ENCODE measurements at regions not wholly inside any gene's neighbourhood (a gene's known extent, or its start where the extent isn't known, plus 50 kb on each side); places are given as distances from the start of the nearest gene placed in this dataset.

DNA sequence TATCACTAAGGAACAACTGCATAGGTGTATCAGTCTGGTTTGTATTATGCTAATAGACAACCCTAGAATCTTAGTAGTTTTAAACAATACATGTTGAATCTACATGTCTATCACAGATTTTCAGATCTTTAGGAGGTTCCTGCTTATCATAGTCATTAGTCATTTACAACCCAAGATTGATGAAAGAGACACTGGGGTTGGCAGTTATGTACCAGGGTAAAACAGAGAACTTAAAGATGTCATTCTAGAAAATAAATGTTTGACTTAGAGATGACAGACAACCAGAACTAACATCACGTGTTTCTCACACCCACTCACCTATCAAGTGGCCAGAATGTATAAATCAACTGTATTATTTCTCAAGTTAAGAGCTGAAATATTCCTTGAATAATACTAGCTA is 181.9 kb downstream of the PABPC4L start:
- DNase-seq = no peak

DNA sequence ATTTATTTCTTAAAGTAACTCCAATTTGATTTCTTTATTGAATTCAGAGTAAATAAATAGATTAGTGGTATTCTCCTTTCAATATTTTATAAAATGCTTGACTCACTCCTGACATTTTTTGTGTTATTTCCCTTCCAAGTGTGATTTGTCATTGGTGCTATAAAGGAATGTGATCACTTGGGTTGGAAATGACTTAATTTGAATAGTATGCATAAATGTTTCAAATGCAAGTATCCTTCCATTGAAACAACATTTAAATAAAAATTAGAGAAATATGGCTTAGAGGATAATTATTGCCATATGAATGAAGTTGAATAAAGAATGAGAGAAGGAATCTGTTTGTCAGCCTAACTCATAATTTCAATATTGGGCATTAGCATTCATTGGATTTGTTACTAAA is 182.7 kb downstream of the PABPC4L start:
- no peak for DNase-seq

DNA sequence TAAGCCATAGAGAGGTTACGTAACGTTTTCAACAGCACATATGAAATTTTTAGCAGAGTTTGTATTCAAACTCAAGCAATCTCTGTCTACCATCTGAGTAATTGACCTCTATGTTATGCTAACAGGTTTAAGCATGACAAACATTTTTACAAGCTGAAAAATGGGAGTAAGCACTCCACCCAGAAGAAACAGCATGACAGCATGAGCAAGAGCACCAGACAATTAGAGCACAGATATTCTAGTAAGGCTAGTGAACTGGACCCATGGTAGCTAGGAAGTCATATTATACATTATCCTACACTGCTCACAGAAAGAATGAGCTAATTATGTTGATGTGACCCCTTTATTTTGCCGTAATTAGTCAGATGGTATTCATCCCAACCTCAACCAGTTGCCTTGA is 200.5 kb downstream of the PABPC4L start:
- no peak for DNase-seq

DNA sequence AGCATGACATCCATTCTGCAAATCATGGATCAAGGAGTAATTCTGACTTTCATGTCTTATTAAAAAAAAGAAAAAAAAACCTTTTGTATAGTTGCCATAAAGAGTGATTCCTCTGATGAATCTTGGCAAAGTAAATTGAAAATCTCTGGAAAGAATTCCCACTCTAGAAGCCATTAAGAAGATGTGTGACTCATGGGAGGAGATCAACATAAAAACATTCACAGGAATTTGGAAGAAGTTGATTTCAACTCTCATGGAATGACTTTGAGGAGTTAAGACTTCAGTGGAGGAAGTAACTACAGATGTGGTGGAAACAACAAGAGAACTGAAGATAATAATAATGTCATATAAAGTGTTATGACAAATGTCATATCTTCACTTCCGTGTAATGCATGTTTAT is 204.2 kb downstream of the PABPC4L start:
- no peak for DNase-seq

DNA sequence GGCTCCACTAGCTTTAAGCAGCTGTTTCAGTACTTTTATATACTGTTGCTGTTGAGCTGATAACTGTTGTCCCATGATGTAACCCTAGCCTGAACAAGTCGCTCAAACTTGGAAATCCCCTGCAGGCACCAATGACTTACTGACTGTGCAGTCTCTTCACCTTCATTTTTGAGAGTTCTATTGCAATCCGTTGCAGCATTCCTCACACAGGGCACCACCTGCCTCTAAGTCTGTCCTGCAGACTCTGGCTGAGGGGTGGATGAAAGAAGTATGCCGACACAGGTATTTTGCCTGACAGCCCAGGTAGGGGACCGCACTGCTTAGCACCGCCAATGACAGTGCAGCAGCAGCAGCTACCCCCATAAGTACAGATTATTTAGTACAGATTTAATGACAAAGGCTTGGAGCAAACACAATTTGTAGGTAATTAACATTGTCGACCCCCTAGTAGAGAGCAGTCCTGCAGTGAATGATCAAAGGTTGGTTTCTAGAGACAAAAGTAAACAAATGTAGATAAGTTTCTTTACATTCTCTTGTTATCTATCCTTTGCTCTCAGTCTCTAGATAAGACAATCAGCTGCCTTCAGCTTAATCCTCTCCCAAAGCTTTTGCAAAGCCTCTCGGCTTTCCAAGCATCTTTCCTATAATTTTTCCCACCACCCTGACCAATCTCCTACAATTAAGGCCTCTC is 205.0 kb downstream of the PABPC4L start:
- no peak for DNase-seq

DNA sequence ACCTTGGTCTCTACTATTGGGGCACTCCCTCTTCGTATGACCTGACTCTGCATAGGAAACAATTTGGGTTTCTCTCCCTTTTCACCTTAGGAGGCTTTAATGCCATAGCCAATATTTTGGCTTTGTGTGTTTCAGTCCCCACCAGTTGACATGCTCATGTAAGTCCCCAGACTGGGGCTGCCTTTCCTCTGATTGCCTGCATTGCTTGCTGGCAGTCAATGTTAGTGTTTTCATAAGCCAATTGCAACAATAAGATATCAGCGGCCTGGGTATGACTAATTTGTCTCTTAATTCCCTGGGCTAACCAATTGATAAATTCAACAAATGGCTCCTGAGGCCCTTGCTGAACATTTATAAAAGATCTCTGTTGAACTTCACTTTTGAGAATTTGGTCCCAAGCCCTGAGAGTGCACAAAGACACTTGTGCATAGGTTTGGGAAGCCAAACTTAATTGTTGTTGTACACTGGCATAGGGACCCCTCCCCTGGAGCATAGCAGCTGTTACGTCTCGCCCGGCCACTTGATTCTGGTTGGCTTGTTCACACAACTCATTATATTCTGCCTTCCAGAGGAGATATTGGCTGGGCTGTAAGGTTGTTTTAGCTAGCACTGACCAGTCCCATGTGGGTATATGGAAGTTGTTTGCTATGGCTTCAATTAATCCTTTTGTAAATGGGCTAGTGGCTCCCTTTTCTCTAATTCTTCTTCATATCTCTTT is 206.2 kb downstream of the PABPC4L start:
- DNase-seq = no peak

DNA sequence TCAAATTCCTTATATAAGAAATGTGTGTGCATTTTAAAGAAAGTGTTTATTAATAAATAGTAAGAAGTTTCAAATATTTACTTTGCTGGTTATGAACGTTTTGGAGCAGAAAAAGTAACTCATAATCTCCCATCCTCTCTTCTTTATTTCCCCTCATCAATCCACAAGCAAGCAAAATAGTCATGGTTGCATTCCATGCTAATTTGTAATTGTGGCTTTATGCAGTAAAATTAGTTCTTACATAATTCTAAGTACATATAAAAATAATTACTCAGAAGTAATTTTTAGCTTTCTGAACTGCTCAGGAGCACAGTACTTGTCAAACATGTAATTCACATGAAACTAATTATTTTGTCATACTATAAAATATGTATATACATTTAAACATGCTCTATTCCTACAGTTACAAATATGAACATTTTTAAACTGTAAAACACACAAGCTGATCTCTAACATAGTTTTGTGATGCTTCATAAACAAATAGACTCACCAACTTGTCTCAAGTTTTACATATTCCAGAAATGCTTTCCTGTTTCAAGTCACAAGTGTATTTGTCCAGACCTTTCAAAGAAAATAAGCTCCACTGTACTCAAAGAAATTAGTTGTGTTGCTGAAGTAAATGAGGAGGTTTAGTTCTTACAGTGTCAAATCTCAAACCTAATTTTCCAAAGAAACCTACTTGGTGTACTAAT is 218.9 kb downstream of the PABPC4L start:
- no peak for DNase-seq

DNA sequence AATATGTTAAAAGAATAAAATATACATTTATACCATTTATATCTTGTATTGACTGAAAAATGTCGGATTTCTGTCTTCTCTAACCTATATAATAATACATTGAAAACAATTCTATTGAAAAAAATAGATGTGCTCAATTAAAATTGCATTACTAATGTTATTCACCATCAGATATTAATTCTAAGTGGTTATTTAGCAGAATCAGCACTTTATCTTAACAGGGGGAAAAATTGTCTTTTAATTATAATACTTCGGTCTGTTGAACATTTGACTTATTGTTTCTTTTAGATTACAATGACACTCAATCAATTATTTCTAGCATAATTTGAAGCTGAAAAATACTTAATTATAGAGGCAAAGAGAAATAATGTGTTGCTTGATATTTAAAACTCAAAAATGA is 220.3 kb downstream of the PABPC4L start:
- DNase-seq = no peak

DNA sequence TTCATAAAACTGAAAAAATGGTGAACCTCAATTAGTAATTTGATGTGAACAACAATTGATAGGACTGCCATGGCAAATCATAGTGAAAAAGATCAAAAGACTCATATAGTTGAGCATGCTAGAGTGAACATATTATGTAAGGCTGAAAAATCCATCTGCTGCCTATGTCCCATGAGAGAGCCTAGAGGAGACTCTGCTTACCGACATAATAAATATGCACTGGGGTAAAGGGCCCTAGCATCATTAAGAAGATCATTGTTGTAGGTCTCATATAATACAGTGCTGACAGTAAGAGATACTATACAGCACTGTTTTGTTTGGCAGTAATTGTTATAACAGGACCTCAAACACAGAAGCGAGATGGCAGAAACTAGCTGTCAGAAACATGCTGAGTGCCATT is 229.0 kb downstream of the PABPC4L start:
- DNase-seq = no peak

DNA sequence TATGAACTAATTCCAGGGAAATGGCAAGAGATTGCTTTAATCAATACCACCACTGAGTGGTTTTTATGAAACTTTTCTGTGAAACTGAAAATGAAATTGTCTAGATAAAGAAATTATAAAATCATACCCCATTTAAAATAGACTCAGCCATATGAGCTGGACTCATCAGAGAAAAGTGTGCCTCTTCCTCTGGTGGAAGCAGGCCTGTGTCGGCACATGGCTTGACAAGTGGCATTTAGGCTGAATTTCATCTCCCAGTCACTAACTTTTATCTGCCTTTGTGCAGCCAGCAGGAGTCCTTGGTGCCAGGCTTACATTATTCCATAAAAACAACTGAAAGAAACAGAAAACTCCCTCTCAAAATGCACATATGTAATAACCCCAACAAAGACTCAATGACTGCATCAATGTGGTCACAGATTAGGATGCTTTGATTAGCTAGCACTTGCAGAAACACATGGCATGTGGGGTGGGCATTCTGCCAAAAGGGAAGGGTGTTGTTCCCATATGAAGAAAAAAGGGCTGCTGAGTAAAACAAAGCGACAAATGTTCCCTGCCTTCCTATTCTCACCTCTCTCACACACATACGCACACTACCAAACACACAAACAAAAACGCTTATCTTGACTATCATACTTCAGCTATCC is 232.3 kb downstream of the PABPC4L start:
- DNase-seq = peak; percentile 1

DNA sequence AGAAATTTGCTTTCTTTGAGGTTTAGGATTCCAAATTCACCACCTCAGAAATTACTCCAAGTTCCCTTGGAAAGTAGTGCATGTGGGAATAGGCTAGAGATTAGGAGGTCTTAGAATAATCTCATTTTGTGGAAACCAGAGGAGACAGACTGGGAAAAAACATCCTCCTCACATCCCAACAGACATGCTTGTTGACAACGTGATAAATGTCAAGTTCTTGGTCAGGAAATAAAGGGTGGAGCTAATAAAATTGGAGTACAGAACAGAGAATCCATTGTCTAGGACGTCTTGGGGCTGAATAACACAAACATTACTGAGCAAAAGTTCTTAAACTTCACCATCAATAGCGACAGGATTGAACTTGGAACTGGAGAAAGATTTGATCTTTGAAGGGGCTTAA is 233.4 kb downstream of the PABPC4L start:
- no peak for DNase-seq

DNA sequence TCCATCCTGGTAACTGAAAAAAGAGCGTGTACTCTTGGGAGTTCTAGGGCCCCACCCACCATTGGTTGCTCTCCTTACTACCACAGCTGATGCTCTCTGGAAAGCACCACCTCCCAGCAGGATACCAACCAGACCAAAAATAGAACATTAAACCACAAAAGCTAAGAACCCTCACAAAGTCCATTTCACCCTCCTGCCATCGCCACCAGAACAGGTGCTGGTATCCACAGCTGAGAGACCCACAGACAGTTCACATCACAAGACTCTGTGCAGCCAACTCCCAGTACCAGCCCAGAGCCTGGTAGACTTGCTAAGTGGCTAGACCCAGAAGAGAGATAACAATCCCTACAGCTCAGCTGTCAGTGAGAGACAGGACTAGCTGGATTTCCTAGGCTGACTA is 240.6 kb downstream of the PABPC4L start:
- DNase-seq = no peak

DNA sequence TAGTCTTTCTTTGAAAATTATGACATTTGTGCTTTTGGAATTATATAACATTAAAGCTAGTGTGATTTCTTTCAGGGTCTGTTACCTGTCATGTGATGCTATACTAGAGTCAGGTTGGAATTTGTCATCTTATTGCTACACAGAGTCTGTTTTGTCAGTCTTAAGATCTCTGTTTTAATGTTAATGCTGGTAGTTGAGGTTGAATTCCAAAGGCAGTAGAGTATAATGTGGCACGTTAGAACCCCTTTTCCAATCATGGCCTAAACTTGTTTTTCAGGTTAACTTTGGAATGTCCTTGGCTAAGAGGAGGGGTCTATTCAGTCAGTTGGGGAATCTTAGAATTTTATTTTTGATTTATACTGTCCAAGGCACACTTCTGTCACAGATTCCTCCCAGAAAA is 258.5 kb downstream of the PABPC4L start:
- DNase-seq = no peak

DNA sequence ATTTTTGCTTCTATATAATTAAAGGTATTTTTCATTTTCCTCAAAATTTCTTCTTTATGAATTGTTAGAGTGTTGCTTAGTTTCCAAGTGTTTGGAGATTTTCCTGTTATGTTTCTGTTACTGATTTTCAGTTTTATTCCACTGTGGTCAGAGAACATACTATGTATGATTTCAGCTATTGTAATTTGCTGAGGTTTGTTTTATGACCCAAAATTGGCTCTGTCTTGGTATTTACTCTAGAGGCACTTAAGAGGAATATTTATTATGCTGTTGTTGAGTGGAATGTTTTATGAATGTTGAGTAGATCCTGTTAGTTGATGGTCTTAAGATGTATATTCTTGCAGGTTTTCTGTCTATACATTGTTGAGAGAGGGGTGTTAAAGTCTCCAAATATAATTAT is 263.5 kb downstream of the PABPC4L start:
- no peak for DNase-seq

DNA sequence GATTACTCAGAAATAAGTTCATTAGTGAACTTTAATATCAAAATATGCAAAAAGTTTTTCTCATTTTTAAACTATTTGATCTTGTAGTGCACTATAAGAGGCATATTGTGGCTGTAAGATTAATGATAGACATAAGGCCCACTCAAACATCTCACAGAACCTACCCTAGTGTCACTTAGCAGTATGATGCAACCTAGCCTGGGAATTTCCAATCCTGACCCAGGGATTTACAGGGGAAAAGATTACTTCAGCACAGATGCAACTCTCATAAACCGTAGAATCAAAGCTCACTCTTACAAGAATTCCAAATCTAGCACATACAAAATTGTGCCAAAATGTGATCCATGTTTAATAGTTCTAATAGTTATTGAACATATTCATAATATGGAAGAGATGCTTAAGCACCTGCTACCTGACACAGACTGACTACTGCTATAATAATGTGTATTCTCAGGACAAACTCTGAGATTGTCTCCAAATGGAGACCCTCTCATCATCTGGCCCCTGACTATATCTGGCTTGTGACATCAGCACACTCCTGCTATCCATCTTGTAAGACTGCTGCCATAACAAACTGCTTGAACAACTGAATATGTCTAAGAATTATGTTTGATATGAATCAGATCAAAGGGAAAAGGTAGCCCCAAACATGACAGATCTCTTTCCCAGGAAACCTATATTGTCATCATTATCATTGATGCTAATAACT is 271.9 kb downstream of the PABPC4L start:
- no peak for DNase-seq

DNA sequence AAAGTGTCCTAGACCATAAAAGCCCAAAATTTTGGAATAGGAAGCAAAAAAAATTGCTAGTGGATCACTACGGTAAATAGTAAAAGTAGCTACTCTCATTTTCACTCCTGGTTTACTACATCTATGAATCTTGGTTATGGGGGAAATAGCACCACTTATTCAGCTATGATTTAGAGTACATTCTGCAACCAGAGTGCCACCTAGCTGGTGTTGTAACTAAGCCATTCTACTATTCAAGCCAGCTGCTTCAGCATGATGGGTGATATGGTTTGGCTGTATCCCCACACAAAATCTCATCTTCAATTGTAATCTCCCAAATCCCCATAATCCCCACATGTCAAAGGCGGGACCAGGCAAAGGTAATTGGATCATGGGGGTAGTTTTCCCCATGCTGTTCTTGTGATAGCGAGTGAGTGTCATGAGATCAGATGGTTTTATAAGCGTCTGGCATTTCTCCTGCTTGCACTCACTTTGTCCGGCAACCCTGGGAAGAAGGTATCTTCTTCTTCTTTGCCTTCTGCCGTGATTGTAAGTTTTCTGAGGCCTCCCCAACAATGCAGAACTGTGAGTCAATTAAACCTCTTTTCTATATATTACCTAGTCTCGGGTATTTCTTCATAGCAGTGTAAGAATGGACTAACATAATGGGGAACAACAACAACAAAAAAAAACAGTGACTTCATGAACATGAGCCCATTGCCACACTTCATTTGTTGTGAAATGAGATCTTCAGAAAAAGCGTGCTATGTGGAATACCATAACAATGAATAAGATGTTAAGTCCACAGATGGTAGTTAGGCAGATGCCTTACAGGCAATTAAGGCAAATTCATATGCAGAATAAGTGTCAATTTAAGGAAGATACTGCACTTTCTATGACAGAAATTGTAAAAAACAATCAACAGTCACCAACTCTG is 280.1 kb downstream of the PABPC4L start:
- no peak for DNase-seq

DNA sequence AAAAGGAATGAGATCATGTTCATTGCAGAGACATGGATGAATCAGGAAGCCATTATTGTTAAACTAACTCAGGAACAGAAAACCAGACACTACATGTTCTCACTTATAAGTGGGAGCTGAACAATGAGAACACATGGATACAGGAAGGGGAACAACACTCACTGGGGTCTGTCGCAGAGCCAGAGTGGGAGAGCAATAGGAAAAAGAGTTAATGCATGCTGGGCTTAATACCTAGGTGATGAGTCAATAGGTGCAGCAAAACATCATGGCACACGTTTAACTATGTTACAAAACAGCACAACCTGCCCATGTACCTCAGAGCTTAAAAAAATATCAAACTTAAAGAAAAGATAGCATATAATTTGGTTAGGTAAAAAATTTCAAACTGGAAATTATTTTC is 281.4 kb downstream of the PABPC4L start:
- DNase-seq = no peak

DNA sequence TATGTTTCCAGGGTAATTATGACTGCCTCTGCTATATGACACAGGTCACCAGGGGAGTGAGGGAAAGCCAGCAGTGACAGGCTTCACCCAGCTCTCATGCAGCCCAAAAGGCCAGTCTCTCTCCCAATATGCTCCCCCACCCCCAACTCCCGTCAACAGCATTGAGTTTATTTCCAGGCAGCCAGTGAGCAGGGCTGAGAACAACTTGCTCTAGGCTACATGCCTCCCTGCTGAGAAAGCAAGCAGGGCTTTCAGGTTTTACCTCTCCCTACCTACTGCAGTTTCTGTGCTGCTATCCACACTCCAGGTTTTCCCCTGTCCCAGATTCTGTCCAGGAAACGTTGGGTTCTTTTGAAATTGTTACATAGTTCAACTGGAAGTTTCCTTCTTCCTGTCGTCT is 291.4 kb downstream of the PABPC4L start:
- DNase-seq = no peak

DNA sequence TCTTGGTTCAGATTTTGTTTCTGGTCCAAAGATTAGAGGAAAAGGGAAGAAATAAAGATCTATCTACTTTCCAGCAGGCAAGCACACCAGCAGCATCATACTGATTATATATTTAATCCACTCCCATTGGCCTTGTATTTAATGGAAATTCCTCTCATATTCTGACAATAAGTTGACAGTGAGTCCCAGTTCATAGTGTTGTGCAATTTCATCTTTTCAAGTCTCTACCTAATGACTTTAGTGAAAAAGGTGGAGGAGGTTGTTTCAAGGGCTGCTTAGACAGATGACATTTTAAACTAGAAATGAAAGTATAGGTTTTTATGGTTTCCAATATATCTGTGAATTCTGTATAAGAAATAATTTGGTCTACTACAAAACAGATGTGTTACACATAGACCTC is 298.6 kb downstream of the PABPC4L start:
- no peak for DNase-seq

DNA sequence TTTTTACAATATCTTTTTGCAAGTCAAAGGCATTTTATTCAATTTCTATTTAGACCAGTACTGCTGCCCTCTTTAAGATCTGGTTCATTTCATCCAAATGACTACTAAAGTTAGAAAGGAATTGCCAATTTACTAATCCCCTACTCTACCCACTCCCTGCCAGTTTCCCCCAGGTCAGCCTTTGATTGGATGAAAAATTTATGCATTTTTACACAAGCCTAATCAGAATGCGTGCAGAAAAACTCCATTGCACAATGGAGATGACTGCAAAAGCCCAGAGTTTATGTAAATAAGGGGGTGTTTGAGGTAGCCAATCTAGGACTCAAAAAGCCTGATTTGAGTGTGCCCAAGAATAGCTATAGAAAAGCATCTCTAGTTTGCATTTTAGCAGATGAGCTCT is 310.6 kb downstream of the PABPC4L start:
- no peak for DNase-seq

DNA sequence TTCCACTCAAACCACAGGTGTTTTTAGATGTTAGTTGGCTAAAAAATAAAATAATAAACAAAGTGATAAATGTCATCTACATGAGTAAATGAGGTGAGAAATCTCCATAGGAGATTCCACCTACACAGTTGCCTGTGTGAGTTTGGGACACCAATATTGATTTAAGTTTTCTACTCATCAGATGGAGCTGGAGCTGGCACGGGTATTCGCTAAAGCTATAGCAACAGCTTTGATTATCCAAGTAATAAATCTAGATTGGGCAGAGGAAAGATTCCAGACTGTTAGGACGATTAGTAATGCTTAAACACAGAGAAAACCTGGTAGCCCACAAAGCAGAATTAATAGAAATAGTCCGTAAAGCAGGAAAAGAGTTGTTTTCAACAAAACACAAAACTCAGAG is 313.9 kb downstream of the PABPC4L start:
- no peak for DNase-seq

All from muscle of arm (tissue), 1 donor.